HG03060 (cell line): ENCODE measurements at regions not wholly inside any gene's neighbourhood (a gene's known extent, or its start where the extent isn't known, plus 50 kb on each side); places are given as distances from the start of the nearest gene placed in this dataset.

Experiments used
- ATAC-seq: cut with Tn5 transposase; IDR thresholded peaks from one replicate; pipeline ENCODE4 v1.9.1; 2021; ENCODE audit warnings: low read depth, moderate number of reproducible peaks; ENCODE audit not compliant: unreplicated experiment

- ATAC-seq: no peak
Observed at GRCh38 chr20:7585126-7585679, 355.1 kb downstream of the HAO1 start.

GRCh38 chr20:7586481-7586880 is 353.8 kb downstream of the HAO1 start:
- no peak for ATAC-seq

GRCh38 chr20:7589164-7589563 is 351.1 kb downstream of the HAO1 start:
- no peak for ATAC-seq

DNA sequence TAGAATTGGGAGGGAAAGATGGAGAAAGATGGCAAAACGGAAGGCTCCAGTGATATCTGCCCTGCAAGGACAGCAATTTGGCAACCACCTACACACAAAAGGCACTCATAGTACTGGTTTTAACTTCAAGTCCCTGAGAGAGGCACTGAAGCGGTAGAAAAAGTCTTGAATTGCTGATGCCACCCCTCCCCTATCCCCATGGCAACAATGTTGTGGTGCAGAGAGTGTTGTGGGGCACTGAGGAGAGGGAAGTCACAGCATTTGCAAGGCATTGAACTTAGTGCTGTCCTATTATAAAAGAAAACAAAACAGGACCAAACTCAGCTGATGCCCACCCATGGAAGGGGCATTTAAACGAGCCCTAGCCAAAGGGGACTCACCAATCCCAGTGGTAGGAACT is 343.7 kb downstream of the HAO1 start:
- no peak for ATAC-seq

- no peak for ATAC-seq
Observed at GRCh38 chr20:7601431-7601830, 338.8 kb downstream of the HAO1 start.

GRCh38 chr20:7606941-7607340 is 333.3 kb downstream of the HAO1 start:
- no peak for ATAC-seq

DNA sequence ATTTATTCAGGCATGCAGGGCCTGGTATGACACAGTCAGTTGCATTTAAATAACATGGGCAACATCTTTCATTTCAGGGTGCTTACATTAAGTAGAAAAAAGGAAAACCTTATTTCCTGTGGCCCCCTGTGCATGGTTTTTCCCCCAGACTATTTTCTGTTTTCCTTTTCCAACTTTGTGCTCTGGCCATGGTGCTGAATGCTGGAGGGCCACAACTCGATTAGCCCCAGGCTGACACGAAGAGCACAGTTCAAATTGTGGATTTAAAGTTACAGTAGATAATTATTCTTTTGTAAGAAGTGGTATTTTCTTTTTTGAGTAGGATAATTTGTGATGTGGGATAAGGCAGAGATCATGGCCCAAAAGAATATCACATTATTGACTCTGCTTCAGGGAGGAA is 332.0 kb downstream of the HAO1 start:
- no peak for ATAC-seq

DNA sequence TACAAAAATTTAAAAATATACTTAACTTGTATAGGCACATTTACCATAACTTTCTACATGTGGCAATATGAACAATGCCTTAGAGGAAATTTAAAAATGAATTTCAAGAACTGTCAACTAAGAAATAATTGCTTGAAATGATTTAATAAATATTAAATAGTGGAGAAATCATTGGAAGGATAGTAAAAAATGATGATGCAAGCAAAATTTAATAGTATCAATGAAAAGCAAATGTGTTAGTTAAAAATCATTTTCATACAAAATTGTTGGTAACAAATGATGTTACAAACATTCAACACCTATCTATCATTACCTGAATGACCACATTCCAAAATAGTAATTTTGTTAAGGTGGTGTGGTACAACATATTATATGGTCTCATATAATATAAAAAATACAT is 331.0 kb downstream of the HAO1 start:
- no peak for ATAC-seq

- no peak for ATAC-seq
Observed at GRCh38 chr20:7610681-7611080, 329.6 kb downstream of the HAO1 start.

GRCh38 chr20:7617797-7618196 is 322.5 kb downstream of the HAO1 start:
- no peak for ATAC-seq

- ATAC-seq: no peak
Observed at GRCh38 chr20:7622399-7622961, 317.8 kb downstream of the HAO1 start.

GRCh38 chr20:7624886-7625285 is 315.4 kb downstream of the HAO1 start:
- no peak for ATAC-seq

DNA sequence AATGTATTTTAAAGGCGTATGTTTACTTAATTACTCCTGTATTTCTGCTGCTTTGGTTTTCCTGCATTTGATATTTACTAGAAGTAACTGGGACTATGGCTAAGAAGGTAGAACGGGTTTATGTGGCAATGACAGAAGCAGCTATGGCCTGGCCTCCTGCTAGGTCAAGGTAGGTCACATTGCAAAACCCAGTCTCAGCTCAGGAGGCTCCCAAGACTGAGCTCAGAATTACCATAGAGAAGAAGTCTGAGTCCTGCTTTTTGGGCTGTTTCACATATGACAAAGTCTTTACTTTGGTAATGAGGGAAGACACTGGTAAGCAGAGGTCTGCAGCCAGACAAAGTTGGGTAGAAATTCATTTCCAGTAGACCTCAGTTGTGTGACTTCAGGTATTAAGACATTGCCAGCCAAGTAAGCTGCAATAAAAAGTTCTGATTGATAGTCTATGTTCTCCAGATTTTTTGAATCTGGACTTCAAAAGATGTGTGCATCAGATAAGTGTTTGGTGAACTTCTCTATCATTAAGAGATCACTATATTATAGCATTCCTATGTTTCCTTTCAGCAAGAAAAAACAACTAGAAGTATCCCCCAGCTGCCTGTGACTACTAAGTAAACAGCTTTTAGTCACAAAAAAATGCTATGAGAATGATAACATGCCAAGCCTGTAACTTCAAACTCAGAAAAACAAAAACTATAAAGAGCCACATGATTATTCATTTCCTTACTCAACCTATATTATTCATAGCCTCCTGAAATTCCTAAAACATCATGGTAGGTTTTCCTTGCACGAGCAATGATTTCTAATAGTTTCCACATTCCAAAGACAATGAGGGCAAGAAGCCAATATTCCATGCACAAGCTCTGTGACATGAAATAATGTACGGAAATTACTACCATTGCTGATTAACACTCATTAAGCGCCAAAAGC is 312.3 kb downstream of the HAO1 start:
- no peak for ATAC-seq

GRCh38 chr20:7629880-7630279 is 310.4 kb downstream of the HAO1 start:
- ATAC-seq: no peak

DNA sequence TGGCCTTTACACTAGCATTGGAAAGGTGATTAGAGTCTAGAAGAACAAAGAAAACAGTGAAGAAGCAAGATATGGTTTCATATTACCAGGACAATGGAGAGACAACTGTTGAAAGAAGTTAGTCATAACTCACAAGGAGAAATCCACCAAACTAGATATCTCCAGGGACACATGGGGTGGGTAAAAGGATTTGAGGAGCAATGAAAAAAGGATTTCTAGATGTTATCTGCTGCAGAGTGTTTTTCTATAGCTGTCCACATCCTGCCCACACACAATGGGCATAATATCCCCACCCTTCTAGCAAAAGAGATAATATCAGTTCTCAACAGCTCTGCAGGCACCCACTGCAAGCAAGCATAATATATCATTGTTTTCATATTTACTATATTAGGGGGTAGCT is 303.1 kb downstream of the HAO1 start:
- ATAC-seq: no peak

DNA sequence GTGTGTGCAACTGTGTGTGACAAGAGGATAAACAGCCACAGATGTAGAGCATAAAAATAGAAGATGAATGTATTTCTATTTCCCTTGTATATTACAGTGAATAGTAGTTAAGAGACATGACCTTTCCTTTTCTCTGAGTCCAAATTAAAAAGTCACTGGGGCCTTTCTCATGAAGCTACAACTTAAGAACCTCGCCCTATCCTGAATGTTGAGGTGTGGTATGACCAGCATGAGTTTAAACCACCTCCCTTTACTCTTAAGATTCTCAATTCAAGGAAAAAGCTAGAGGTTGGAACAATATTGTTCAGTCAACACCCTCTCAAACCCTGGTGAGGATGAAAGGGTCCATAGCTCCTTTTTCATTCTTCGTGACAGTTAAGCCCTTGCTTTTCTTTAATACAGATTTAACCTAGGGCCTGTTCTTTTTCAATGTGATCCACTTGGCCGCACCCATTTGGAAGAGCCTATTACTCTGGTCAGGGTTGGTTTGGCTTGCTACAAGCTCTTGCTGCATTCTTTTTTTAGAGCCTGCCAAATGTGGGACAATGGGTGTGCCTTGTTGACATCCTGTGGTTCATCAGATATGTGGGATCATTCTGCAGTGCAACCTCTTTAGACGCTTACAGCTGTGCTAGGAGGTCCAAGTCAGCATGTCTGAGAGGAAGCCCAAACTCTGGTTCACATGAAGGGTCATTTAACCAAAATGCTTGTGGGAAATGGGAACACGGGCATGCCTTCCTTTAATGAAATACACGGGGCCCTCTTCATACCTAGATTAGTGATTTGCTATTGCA is 290.0 kb downstream of the HAO1 start:
- no peak for ATAC-seq

DNA sequence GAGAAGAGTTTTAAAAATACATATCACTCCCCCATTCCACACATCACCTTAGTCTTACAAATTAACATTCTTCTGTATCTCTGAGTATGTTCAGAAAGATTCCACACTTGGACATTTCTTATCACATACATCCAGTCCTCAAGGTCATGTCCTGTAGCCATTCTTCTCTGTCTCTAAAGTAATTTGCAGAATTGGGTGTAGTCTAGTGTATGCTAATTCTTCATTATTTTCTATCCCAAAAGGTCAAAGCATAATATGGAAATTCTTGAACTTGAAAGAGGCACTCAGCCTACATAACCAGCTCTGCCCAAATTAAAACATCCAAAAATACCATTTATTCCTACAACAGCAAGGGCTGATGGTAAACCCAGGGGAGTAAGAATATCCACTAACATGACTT is 286.0 kb downstream of the HAO1 start:
- ATAC-seq: no peak

DNA sequence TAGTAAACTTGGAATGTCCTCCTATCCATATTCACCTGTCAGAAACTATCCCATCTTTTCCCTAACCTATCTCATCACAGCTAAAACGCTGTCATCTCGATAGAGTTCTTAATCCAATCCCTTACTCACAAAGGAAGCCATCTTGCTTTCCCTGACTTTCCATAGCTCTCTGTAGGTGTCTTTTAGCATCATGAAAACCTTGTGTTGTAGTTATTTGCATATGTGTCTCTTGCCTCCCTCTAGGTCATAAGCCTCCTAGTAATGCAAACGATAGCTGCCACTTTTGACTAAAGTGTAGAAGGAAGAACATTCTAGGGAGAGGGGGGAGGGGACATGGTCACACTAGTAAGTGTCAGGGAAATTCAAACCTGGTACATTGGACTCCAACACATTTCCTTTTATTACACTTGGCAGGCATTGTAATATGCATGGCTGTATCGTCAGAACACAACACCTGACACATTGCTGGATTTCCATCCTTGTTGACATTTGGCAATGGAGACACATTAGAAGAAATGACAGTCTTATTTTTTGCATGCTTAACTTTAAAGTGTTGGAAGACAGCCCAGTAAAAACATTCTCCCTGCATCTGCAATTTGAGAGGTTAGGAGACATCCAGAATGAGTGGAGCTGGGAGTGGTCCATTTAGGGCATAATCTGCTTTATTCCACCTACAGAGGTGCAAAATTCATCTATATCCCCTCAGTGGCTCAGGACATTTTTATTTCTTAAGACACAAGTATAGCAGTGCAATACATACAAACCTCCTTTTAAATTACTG is 283.4 kb downstream of the HAO1 start:
- no peak for ATAC-seq

DNA sequence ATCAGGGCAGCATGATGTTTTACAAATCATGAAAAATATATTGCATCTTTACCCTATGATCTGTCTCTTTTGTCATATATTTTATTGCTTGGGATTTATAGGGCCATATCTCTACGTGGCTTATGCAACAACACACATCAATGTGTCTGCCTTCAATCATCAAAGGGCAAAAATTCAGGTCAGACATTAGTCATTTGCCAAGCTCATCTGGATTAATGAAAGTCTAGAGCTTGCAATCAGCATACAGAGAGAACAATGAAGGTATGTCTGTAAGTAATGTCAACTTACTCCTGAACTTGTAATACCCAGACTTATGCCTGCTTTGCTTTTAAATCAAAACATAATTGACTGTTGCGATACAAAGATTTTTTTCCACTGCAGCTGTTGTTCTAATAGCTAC is 282.7 kb downstream of the HAO1 start:
- ATAC-seq: no peak

GRCh38 chr20:7660165-7660564 is 280.1 kb downstream of the HAO1 start:
- no peak for ATAC-seq
